ENCODE measurements at regions not wholly inside any gene's neighbourhood (a gene's known extent, or its start where the extent isn't known, plus 50 kb on each side); places are given as distances from the start of the nearest gene placed in this dataset.
"Not testable (repeated sequence)": the region's sequence is repeated elsewhere in the genome, so short reads cannot be mapped to it uniquely, and the experiment has no call there.

GRCh38 chr13:55582294-55582693 is 1558.4 kb upstream of the PRR20A start:
- not testable (repeated sequence) for DNase-seq

- no peak for DNase-seq
Observed at GRCh38 chr13:55583953-55584593, 1556.6 kb upstream of the PRR20A start.

GRCh38 chr13:55602784-55603183 is 1537.9 kb upstream of the PRR20A start:
- no peak for DNase-seq

- no peak for DNase-seq
Observed at GRCh38 chr13:55606045-55606665, 1534.6 kb upstream of the PRR20A start.

GRCh38 chr13:55613429-55614187 is 1527.1 kb upstream of the PRR20A start:
- no peak for DNase-seq

- DNase-seq: no peak
Observed at GRCh38 chr13:55615081-55615480, 1525.6 kb upstream of the PRR20A start.

- DNase-seq: no peak
Observed at GRCh38 chr13:55617241-55617640, 1523.5 kb upstream of the PRR20A start.

GRCh38 chr13:55627221-55627620 is 1513.5 kb upstream of the PRR20A start:
- DNase-seq: no peak

GRCh38 chr13:55632402-55632801 is 1508.3 kb upstream of the PRR20A start:
- no peak for DNase-seq

- DNase-seq: no peak
Observed at GRCh38 chr13:55649485-55649884, 1491.2 kb upstream of the PRR20A start.

- DNase-seq: no peak
Observed at GRCh38 chr13:55652657-55653056, 1488.1 kb upstream of the PRR20A start.

- no peak for DNase-seq
Observed at GRCh38 chr13:55653497-55653896, 1487.2 kb upstream of the PRR20A start.

- no peak for DNase-seq
Observed at GRCh38 chr13:55654243-55654642, 1486.5 kb upstream of the PRR20A start.

GRCh38 chr13:55660264-55660663 is 1480.5 kb upstream of the PRR20A start:
- DNase-seq: not testable (repeated sequence)

GRCh38 chr13:55660851-55661250 is 1479.9 kb upstream of the PRR20A start:
- no peak for DNase-seq

GRCh38 chr13:55661505-55661904 is 1479.2 kb upstream of the PRR20A start:
- no peak for DNase-seq

GRCh38 chr13:55664178-55664577 is 1476.5 kb upstream of the PRR20A start:
- no peak for DNase-seq

GRCh38 chr13:55669051-55669450 is 1471.7 kb upstream of the PRR20A start:
- no peak for DNase-seq

GRCh38 chr13:55673910-55674309 is 1466.8 kb upstream of the PRR20A start:
- DNase-seq: no peak

GRCh38 chr13:55682776-55683175 is 1457.9 kb upstream of the PRR20A start:
- no peak for DNase-seq

- DNase-seq: no peak
Observed at GRCh38 chr13:55705526-55705925, 1435.2 kb upstream of the PRR20A start.

- DNase-seq: no peak
Observed at GRCh38 chr13:55705971-55706370, 1434.7 kb upstream of the PRR20A start.

- DNase-seq: no peak
Observed at GRCh38 chr13:55714120-55714519, 1426.6 kb upstream of the PRR20A start.

GRCh38 chr13:55727683-55728082 is 1413.0 kb upstream of the PRR20A start:
- no peak for DNase-seq
